Esophagus muscularis mucosa (tissue), 3 donors: ENCODE measurements at regions not wholly inside any gene's neighbourhood (a gene's known extent, or its start where the extent isn't known, plus 50 kb on each side); places are given as distances from the start of the nearest gene placed in this dataset.
"Not testable (repeated sequence)": the region's sequence is repeated elsewhere in the genome, so short reads cannot be mapped to it uniquely, and the experiment has no call there.

Experiments used
- POLR2A ChIP-seq: fragments of 450-650 bp; IDR thresholded peaks from one replicate; pipeline ENCODE4 v1.6.1; 2017; ENCODE audit warnings: antibody characterized with exemption, moderate library complexity, mild to moderate bottlenecking, low read depth
- POLR2AphosphoS5 ChIP-seq, 2 donors: sonication (generic); formaldehyde crosslinking; IDR thresholded peaks; one replicate each; pipeline ENCODE4 v1.6.1; 2017; ENCODE audit warnings: antibody characterized with exemption in 2 of 2
- TF ChIP-seq, protein P1 (sequence below), 3 experiments: fragments of 200-600 bp in 2 of 3; fragments of 450-650 bp in 1 of 3; sonication (generic) in 2 of 3; IDR thresholded peaks; one replicate each; pipeline ENCODE4 v1.5.1; 2017 to 2019; ENCODE audit warnings: antibody characterized with exemption in 3 of 3, mild to moderate bottlenecking in 2 of 3, moderate library complexity in 1 of 3

DNA sequence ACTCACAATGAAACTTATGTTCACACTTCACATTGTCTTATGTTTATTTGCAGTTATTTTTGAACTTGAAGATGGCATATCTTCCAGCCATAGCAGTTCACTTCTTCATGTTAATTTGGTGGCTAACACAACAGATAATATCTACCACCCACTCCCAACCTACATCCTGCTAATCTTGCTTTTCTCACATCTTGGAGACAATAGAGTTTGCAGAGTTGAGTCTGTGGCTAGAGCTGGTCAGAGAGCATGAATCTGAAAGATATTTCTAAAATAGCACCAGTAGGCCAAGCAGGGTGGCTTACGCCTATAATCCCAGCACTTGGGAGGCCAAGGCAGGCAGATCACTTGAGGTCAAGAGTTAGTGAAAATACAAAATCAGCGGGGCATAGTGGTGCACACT, 85.6 kb upstream of the CLPB start:
- TF ChIP-seq, protein P1, sequence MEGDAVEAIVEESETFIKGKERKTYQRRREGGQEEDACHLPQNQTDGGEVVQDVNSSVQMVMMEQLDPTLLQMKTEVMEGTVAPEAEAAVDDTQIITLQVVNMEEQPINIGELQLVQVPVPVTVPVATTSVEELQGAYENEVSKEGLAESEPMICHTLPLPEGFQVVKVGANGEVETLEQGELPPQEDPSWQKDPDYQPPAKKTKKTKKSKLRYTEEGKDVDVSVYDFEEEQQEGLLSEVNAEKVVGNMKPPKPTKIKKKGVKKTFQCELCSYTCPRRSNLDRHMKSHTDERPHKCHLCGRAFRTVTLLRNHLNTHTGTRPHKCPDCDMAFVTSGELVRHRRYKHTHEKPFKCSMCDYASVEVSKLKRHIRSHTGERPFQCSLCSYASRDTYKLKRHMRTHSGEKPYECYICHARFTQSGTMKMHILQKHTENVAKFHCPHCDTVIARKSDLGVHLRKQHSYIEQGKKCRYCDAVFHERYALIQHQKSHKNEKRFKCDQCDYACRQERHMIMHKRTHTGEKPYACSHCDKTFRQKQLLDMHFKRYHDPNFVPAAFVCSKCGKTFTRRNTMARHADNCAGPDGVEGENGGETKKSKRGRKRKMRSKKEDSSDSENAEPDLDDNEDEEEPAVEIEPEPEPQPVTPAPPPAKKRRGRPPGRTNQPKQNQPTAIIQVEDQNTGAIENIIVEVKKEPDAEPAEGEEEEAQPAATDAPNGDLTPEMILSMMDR (IDR thresholded peaks at IDR 0.05), result not testable (repeated sequence)
- TF ChIP-seq POLR2AphosphoS5 (IDR thresholded peaks at IDR 0.05); POLR2A: not testable (repeated sequence)
